ENCODE measurements at regions not wholly inside any gene's neighbourhood (a gene's known extent, or its start where the extent isn't known, plus 50 kb on each side); places are given as distances from the start of the nearest gene placed in this dataset.

- WGBS: 79% methylated on average over 2 of the region's 2 CpGs
- Histone ChIP-seq H3K4me3 (ENCODE audit: low read depth in 1 of 3, low read length in 3 of 3) (no peak overlapping the region), H3K9ac (ENCODE audit: low read depth in 1 of 2, low read length in 2 of 2) (no peak overlapping the region), H3K27ac (ENCODE audit: low read depth in 1 of 2, low read length in 2 of 2) (no peak overlapping the region), H3K27me3 (ENCODE audit: control insufficient read depth in 4 of 4, insufficient read depth in 4 of 4, low read length in 3 of 4) (no peaks in the 10 kb centered on the region), H3K4me1 (ENCODE audit: control insufficient read depth in 4 of 4, insufficient read depth in 4 of 4, low read length in 3 of 4) (no peaks in the 10 kb centered on the region), H3K36me3 (ENCODE audit: control insufficient read depth in 4 of 4, insufficient read depth in 3 of 4, low read depth in 1 of 4, low read length in 3 of 4) (no peaks in the 10 kb centered on the region), H3K9me3 (ENCODE audit: control insufficient read depth in 4 of 4, low read length in 3 of 4) (no peaks in the 10 kb centered on the region)
- TF ChIP-seq NR2F2 (IDR thresholded peaks at IDR 0.05) (no peak), REST (IDR thresholded peaks at IDR 0.05) (no peak), ZBTB33 (IDR thresholded peaks at IDR 0.05) (no peak), YY1 (IDR thresholded peaks at IDR 0.05) (no peak), RXRA (IDR thresholded peaks at IDR 0.05) (no peak), GABPA (IDR thresholded peaks at IDR 0.05 in 1 of 2, conservative IDR thresholded peaks at IDR 0.05 in 1 of 2) (no peak), FOXA1 (IDR thresholded peaks at IDR 0.05) (no peak), ATF3 (IDR thresholded peaks at IDR 0.05) (no peak), HNF4G (IDR thresholded peaks at IDR 0.05) (no peak), SP1 (IDR thresholded peaks at IDR 0.05) (no peak), CTCF (IDR thresholded peaks at IDR 0.05; ENCODE audit: low read depth, low read length, missing input control) (no peak), TAF1 (conservative IDR thresholded peaks at IDR 0.05) (no peak)
- no peak for DNase-seq (ENCODE audit: low spot score)
Observed at GRCh38 chr17:70878879-70879278, 709.5 kb downstream of the KCNJ2 start.

- H3K9me3 ChIP-seq (ENCODE audit: control insufficient read depth in 4 of 4, low read length in 3 of 4): no peaks in the 10 kb centered on the region
- no peaks in the 10 kb centered on the region for H3K4me1 ChIP-seq (ENCODE audit: control insufficient read depth in 4 of 4, insufficient read depth in 4 of 4, low read length in 3 of 4)
- no peak overlapping the region for H3K27ac ChIP-seq (ENCODE audit: low read depth in 1 of 2, low read length in 2 of 2)
- no peaks in the 10 kb centered on the region for H3K27me3 ChIP-seq (ENCODE audit: control insufficient read depth in 4 of 4, insufficient read depth in 4 of 4, low read length in 3 of 4)
- 86% methylated on average over 3 of the region's 3 CpGs for WGBS
- no peak overlapping the region for H3K4me3 ChIP-seq (ENCODE audit: low read depth in 1 of 3, low read length in 3 of 3)
- TF ChIP-seq HNF4G (IDR thresholded peaks at IDR 0.05) (no peak), NR2F2 (IDR thresholded peaks at IDR 0.05) (no peak), CTCF (IDR thresholded peaks at IDR 0.05; ENCODE audit: low read depth, low read length, missing input control) (no peak), YY1 (IDR thresholded peaks at IDR 0.05) (no peak), FOXA2 (IDR thresholded peaks at IDR 0.05) (no peak), REST (IDR thresholded peaks at IDR 0.05) (no peak), FOXA1 (IDR thresholded peaks at IDR 0.05) (no peak), JUND (IDR thresholded peaks at IDR 0.05) (no peak), TAF1 (conservative IDR thresholded peaks at IDR 0.05) (no peak), HNF4A (conservative IDR thresholded peaks at IDR 0.05) (no peak), SP1 (IDR thresholded peaks at IDR 0.05) (no peak)
- no peak overlapping the region for H3K9ac ChIP-seq (ENCODE audit: low read depth in 1 of 2, low read length in 2 of 2)
- no peaks in the 10 kb centered on the region for H3K36me3 ChIP-seq (ENCODE audit: control insufficient read depth in 4 of 4, insufficient read depth in 3 of 4, low read depth in 1 of 4, low read length in 3 of 4)
- no peak for DNase-seq (ENCODE audit: low spot score)
Observed at GRCh38 chr17:70879401-70879800, 710.1 kb downstream of the KCNJ2 start.

Data from liver (tissue), 8 donors.